PFSK-1 (cell line): ENCODE measurements at regions not wholly inside any gene's neighbourhood (a gene's known extent, or its start where the extent isn't known, plus 50 kb on each side); places are given as distances from the start of the nearest gene placed in this dataset.

Experiments used
- FOXP2 ChIP-seq: optimal IDR thresholded peaks from 2 replicates; pipeline ENCODE3; 2011; ENCODE audit warnings: borderline replicate concordance, control low read depth, inconsistent platforms; ENCODE audit not compliant: insufficient read depth; ENCODE audit errors: extremely low read length, extremely low read depth
- POLR2AphosphoS5 ChIP-seq: IDR thresholded peaks from 2 replicates; pipeline ENCODE4 v1.6.1; 2012; ENCODE audit warnings: low read depth, mild to moderate bottlenecking, control low read depth, low read length, moderate library complexity
- REST ChIP-seq, 2 experiments: IDR thresholded peaks; 2 replicates each; pipeline versions ENCODE4 v1.6.1 to v1.8.0; 2011 to 2012; ENCODE audit warnings: low read depth in 2 of 2, low read length in 2 of 2, control low read depth in 1 of 2, inconsistent platforms in 1 of 2, mild to moderate bottlenecking in 1 of 2, moderate library complexity in 1 of 2; ENCODE audit not compliant: insufficient read depth in 1 of 2
- SIN3A ChIP-seq: IDR thresholded peaks from 2 replicates; pipeline ENCODE4 v1.6.1; 2012; ENCODE audit warnings: mild to moderate bottlenecking, low read length, moderate library complexity, borderline replicate concordance; ENCODE audit not compliant: insufficient read depth
- TAF1 ChIP-seq: IDR thresholded peaks from 2 replicates; pipeline ENCODE4 v1.6.1; 2012; ENCODE audit warnings: low read length, control low read depth, borderline replicate concordance; ENCODE audit not compliant: insufficient read depth

DNA sequence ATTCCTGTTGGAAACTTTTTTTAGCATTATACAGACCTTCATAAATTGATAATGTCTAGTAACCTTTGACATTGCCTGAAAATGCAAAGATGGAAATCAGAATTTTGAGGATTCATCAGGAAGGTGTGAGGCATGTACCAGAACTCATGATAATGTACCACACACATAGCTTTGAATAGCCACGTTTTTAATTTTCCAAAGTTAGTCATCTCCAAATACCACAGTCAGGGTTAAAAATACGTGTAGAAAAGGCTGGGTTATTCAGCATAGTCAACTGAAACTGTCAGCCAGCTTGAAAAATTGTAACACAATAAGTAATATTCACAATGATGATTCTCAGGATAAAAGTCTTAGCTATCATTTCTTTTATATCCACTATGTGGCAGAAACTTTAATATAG, 102.0 kb upstream of the THRB start:
- no peak for TF ChIP-seq POLR2AphosphoS5
- no peak for TF ChIP-seq TAF1
- TF ChIP-seq SIN3A, result no peak
- TF ChIP-seq REST (IDR thresholded peaks at IDR 0.05; ENCODE audit: insufficient read depth in 1 of 2, low read depth in 2 of 2, low read length in 2 of 2), result no peak
- no peak for TF ChIP-seq FOXP2
